Loucy (cell line): ENCODE measurements at regions not wholly inside any gene's neighbourhood (a gene's known extent, or its start where the extent isn't known, plus 50 kb on each side); places are given as distances from the start of the nearest gene placed in this dataset.

ENCODE experiments used
- CTCF ChIP-seq: fragments of 200-600 bp; sonication (generic); conservative IDR thresholded peaks from 2 replicates; pipeline ENCODE4 v1.5.1; 2014; ENCODE audit warnings: mild to moderate bottlenecking, antibody characterized with exemption, low read length
- EZH2phosphoT487 ChIP-seq: fragments of 200-600 bp; IDR thresholded peaks from 2 replicates; pipeline ENCODE4 v1.6.1; 2018; ENCODE audit warnings: antibody characterized with exemption, mild to moderate bottlenecking, moderate library complexity, borderline replicate concordance

DNA sequence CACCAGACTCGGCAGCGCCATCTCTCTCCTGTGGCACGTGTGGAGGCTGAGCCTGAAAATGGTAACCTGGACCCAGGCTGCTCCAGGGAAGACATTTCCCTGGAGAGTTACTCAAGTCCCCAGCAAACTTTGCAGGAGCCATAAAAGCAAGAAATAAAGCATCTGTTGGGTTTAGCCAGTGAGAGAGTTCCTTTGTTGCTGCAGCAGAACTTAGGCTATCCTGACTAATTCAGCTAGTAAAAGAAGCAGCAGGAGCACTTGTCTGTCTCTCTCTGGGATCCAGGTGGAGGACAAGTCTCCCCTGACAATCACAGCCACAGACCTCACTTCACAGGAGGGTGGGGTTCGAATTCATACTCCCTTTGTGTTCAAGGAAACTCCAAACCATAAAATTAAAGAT lies 79.2 kb upstream of the DIO3 start:
- no peak for TF ChIP-seq CTCF
- TF ChIP-seq EZH2phosphoT487 = no peak
